GM12874 (cell line): ENCODE measurements at regions not wholly inside any gene's neighbourhood (a gene's known extent, or its start where the extent isn't known, plus 50 kb on each side); places are given as distances from the start of the nearest gene placed in this dataset.

ENCODE experiments used
- TF ChIP-seq, protein P1 (sequence below): IDR thresholded peaks from 2 replicates; pipeline ENCODE4 v1.5.1; 2011; ENCODE audit warnings: low read depth, mild to moderate bottlenecking, control low read depth, low read length, moderate library complexity; ENCODE audit not compliant: insufficient read depth

DNA sequence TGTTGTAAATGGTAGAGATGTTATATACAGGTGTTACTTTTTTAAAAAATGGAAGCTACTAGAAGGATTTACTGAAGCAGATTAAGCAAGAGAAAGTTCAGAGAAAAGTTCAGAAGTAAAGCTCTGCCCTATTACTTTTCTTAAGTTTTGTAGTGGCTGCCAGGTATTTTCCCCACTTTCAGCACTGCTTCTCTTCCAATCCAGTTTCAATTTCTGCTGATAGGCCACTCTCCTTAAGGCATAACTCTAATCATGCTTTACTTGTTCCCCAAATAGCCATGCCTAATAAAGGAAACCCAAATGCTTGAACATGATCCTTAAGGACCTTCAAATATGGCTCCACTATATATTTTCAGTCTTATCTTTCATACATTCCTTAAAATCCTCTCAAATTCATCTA, 880.8 kb upstream of the CDH2 start:
- TF ChIP-seq, protein P1, sequence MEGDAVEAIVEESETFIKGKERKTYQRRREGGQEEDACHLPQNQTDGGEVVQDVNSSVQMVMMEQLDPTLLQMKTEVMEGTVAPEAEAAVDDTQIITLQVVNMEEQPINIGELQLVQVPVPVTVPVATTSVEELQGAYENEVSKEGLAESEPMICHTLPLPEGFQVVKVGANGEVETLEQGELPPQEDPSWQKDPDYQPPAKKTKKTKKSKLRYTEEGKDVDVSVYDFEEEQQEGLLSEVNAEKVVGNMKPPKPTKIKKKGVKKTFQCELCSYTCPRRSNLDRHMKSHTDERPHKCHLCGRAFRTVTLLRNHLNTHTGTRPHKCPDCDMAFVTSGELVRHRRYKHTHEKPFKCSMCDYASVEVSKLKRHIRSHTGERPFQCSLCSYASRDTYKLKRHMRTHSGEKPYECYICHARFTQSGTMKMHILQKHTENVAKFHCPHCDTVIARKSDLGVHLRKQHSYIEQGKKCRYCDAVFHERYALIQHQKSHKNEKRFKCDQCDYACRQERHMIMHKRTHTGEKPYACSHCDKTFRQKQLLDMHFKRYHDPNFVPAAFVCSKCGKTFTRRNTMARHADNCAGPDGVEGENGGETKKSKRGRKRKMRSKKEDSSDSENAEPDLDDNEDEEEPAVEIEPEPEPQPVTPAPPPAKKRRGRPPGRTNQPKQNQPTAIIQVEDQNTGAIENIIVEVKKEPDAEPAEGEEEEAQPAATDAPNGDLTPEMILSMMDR: no peak

DNA sequence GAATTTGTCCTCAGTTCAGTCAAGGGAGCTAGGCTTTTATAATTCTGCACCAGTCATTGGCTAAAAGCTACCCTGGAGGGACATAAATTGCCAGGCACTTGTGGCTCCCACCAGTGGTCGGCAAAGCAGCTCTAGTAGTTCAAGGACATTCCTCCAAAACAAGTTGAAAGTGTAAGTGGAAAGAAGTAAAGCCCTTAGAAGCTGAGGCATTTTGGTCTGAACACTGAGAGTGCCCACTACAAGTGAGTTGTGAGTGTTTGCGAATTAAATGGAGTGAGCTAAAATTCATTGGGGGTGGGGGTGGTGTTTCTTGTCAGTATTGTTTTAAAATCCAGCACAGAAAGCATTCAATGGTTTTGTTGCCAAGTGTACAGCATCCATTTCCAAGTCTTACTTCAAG, 879.9 kb upstream of the CDH2 start:
- TF ChIP-seq, protein P1: no peak

DNA sequence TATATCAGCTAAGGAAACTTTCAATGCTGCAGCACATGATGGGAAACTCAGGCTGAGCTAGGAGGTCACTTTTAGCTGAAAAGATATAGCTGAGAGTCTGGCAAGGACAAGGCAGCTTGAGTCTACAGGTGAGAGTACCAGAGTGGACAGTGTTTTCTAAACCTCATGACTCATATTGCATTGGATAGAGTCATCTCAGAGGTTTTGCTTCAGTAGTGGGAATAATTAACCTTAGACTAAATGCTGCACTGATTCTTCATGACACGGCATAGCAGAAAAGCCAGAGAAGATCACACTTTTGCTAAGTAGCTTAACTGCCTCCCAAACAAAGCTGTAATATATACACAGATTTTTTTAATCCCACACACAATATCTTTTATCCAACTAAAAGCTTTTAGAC, 865.0 kb upstream of the CDH2 start:
- TF ChIP-seq, protein P1: no peak

DNA sequence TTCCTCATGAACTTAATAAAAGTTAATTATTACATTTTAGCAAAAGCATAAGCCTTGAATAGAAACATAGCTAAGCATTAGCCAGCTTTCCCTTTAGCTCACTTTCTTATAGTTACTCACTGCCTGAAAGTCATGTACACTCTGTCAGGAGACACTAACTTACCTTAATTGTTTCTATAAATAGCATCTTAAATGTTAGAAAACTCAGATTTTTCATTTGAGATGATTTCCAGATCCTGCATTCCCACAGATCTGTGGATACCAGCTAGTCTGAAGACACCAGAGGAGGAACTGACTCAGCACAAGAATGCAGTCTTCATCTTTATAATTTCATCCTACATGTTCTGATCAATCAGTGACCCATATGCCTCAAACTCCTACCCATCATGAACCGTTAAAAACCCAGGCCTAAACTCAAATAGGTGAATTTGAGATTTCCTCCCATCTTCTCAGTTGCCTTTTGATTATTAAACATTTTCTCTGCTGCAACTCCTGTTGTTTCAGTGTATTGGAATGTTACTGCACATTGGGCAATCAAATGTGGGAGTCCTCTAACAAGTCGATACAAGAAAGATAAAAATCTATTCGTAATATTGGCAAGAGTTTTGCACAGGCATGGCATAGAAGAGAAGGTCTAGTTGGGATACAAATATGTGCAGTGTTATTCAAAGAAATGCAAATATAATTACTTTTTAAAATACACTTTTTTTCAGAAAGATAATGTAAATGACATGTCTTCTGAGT, 857.4 kb upstream of the CDH2 start:
- TF ChIP-seq, protein P1: no peak

DNA sequence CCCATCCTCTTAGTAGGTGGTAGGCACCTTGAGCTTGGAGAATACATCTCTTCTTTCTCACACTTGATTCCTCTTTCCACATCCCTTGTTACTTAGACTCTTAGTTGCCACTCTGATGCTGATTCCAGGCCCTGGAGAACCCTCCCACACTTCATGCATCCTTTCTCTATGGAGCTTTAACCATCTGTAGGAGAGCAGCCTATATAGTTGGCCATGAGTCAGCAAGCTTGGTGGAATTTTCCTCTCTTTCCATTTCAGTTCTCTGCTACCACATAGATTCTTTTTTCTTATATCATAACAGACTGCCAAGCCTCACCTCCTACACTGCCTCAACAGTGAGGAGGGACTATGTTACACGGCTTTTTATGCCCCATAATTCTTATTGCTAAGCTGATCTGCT, 851.6 kb upstream of the CDH2 start:
- TF ChIP-seq, protein P1: no peak

DNA sequence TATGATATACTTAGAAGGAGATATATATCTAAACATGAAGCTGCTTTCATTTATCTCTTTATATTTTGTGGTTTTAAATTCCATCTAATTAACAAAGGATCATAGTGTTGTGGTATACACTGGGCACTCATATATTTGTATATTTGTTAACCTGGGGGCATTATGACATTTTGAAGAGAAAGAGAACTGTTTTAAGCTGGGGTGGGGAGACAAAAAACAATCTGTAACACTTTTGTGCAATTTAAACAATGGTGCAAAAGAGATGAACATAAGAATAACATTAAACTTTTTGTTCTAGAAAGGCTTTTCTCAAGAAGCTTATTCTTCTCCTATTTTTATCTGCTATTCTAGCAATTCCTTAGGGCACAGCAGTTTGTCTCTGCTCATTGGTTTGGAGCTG, 842.0 kb upstream of the CDH2 start:
- TF ChIP-seq, protein P1: no peak

DNA sequence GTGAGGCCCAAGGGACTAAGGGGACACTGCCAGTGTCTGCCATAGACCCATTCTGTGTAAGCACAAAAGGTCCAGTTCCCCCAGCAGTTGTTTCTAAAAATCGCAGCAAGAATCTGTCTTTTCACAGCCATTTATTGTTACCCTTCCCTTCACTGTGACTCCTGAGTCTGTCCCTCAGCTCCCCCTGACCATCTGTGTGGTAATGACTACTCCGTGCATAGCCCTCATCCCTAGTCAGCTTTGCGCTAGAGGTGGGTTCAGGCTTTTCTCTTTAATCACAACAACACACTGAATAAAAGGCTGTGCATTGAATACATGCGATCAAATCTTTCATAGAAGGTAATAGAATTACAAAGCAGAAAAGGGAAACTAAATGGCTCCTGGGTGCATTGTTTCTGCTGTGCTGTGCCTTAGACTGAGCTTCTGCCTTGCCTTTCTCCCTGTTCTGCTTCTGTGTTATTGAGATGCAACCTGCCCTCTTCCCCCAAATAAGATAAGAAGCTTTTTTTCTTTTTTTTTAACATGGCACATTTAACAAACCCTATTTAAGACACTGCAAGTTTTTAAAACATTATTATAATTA, 836.0 kb upstream of the CDH2 start:
- TF ChIP-seq, protein P1: no peak
